ENCODE measurements at regions not wholly inside any gene's neighbourhood (a gene's known extent, or its start where the extent isn't known, plus 50 kb on each side); places are given as distances from the start of the nearest gene placed in this dataset.

- H3K27ac ChIP-seq, result no peak overlapping the region
- no peak for DNase-seq (ENCODE audit: low spot score)
These were observed 531.3 kb upstream of the UBE2E2 start for GRCh38 chr3:22671848-22672247.

DNA sequence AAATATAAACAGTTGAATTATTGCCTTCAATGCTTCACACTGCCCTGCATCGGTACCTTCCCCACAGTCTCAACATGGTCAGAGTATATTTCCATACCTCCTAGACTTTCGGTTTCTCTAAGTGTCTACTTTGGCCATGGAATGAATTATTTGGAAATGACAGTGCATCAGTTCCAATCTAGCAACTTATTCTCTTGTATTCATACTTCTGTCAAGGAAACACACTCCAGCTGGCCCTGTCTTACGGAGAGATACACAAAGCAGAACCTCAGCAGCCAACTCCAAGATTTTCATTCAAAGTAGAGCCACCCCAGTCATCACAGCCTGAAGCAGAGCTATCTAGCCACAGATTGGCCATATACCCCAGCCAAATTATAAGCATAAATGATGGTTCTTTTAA lies 518.4 kb upstream of the UBE2E2 start:
- no peak overlapping the region for H3K4me3 ChIP-seq
- TF ChIP-seq, protein P1, sequence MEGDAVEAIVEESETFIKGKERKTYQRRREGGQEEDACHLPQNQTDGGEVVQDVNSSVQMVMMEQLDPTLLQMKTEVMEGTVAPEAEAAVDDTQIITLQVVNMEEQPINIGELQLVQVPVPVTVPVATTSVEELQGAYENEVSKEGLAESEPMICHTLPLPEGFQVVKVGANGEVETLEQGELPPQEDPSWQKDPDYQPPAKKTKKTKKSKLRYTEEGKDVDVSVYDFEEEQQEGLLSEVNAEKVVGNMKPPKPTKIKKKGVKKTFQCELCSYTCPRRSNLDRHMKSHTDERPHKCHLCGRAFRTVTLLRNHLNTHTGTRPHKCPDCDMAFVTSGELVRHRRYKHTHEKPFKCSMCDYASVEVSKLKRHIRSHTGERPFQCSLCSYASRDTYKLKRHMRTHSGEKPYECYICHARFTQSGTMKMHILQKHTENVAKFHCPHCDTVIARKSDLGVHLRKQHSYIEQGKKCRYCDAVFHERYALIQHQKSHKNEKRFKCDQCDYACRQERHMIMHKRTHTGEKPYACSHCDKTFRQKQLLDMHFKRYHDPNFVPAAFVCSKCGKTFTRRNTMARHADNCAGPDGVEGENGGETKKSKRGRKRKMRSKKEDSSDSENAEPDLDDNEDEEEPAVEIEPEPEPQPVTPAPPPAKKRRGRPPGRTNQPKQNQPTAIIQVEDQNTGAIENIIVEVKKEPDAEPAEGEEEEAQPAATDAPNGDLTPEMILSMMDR (IDR thresholded peaks at IDR 0.05), result no peak
- no peak for DNase-seq (ENCODE audit: low spot score)
- H3K27ac ChIP-seq, result no peak overlapping the region

More at GRCh38 chr3:22671848-22672247, 531.3 kb upstream of the UBE2E2 start:
- no peak overlapping the region for H3K4me3 ChIP-seq
- TF ChIP-seq, protein P1 (IDR thresholded peaks at IDR 0.05), result no peak

- no peak for DNase-seq (ENCODE audit: low spot score)
- TF ChIP-seq, protein P1 (IDR thresholded peaks at IDR 0.05), result no peak
- Histone ChIP-seq H3K27ac (no peak overlapping the region), H3K4me3 (no peak overlapping the region)
These were observed 517.5 kb upstream of the UBE2E2 start for GRCh38 chr3:22685597-22685996.

GRCh38 chr3:22691407-22691806 lies 511.7 kb upstream of the UBE2E2 start:
- TF ChIP-seq, protein P1 (IDR thresholded peaks at IDR 0.05), result no peak
- H3K27ac ChIP-seq, result no peak overlapping the region
- no peak for DNase-seq (ENCODE audit: low spot score)
- no peak overlapping the region for H3K4me3 ChIP-seq

- no peak overlapping the region for H3K27ac ChIP-seq
- no peak for DNase-seq (ENCODE audit: low spot score)
- TF ChIP-seq, protein P1 (IDR thresholded peaks at IDR 0.05), result no peak
- H3K4me3 ChIP-seq, result no peak overlapping the region
These were observed 511.1 kb upstream of the UBE2E2 start for GRCh38 chr3:22691856-22692628.

DNA sequence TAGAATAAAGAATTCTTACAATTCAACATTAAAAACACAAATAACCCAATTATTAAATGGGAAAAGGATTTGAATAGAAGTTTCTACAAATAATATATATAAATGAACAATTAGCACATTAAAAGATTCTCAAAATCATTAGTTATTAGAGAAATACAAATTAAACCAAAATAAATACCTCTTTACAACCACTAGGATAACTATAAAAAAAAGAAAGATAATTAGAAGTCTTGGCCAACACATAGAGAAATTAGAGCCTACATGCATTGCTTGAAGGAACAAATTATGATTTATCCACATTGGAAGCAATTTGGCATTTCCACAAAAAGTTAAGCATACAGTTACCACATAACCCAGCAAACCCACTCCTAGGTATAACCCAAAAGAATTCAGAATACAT lies 502.3 kb upstream of the UBE2E2 start:
- DNase-seq (ENCODE audit: low spot score), result no peak
- TF ChIP-seq, protein P1 (IDR thresholded peaks at IDR 0.05), result no peak
- H3K4me3 ChIP-seq, result no peak overlapping the region
- H3K27ac ChIP-seq, result no peak overlapping the region

DNA sequence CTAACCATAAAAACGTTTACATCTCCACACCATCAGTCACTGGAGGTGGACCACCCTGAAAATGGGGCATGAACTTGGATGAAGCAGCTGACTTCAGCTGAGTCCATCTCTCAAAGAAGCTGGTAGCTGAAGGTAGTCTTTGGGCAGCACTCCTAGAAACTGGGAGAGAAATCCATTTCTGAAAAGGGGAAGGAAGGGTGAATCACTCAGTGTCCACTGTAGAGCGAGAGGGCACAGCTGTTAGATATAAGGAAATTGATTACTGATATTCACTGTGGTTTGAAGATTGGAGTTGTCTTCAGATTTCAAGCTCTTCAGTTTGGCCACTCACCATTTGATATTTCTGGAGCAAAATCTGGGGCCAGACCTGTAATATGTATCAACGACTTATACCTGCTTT lies 499.0 kb upstream of the UBE2E2 start:
- H3K4me3 ChIP-seq, result no peak overlapping the region
- DNase-seq (ENCODE audit: low spot score), result no peak
- H3K27ac ChIP-seq, result no peak overlapping the region
- TF ChIP-seq, protein P1 (IDR thresholded peaks at IDR 0.05), result no peak
